ENCODE measurements at regions not wholly inside any gene's neighbourhood (a gene's known extent, or its start where the extent isn't known, plus 50 kb on each side); places are given as distances from the start of the nearest gene placed in this dataset.

DNA sequence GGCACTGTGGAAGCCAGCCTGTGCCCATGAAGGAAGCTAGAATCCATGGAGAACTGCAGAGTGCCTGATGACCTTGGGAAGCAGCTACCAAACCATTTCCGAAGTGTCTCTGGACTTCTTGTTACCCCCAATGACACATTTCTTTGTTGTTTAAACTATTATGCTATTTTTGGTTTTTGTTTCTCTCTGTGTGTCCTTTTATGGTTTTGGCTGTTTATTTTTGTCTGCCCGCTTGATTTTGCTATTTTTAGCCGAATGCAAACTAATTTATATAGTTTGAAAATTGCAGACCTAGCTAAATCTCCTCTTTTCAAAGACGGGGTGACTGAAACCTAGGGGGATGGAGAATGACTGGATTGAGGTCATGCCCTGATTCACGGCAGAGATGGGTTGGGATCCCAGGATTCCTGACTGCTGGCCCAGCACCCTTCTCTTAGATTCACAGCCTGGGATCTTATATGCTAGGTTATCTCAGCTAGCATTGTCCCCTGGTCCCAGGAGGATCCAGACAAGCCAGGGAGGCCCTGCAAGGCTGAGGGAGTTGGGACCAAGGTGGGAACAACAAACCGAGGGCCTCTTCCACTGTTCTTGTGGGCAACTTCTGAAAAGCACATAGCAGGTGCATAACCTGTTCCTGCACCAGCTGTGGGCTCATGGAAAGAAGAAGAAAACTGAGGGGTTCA, 116.3 kb upstream of the HAAO start:
- no peak for TF ChIP-seq CTCF (conservative IDR thresholded peaks at IDR 0.05)
- no peak for TF ChIP-seq EZH2 (IDR thresholded peaks at IDR 0.05; ENCODE audit: low read depth)

All from PC-9 (cell line).